ENCODE measurements at regions not wholly inside any gene's neighbourhood (a gene's known extent, or its start where the extent isn't known, plus 50 kb on each side); places are given as distances from the start of the nearest gene placed in this dataset.

DNA sequence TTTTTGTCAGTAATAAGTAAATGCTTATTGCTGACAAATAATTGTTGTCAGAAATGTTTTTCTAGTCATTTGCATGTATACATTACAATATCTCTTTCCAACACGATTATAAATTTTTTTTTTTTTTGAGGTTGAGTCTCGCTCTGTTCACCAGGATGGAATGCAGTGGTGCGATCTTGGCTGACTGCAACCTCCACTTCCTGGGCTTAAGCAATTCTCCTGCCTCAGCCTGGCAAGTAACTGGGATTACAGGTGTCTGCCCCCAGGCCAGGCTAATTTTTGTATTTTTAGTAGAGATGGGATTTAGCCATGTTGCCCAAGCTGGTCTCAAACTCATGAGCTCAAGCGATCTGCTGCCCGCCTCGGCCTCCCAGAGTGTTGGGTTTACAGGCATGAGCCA is 72.0 kb upstream of the ATF3 start:
- TF ChIP-seq POLR2AphosphoS2 (conservative IDR thresholded peaks at IDR 0.05; ENCODE audit: low read length) (no peak), CHD4 (IDR thresholded peaks at IDR 0.05; ENCODE audit: borderline replicate concordance) (no peak), EP300 (IDR thresholded peaks at IDR 0.05) (no peak)
- TF ChIP-seq, protein P1, sequence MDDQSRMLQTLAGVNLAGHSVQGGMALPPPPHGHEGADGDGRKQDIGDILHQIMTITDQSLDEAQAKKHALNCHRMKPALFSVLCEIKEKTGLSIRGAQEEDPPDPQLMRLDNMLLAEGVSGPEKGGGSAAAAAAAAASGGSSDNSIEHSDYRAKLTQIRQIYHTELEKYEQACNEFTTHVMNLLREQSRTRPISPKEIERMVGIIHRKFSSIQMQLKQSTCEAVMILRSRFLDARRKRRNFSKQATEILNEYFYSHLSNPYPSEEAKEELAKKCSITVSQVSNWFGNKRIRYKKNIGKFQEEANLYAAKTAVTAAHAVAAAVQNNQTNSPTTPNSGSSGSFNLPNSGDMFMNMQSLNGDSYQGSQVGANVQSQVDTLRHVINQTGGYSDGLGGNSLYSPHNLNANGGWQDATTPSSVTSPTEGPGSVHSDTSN (IDR thresholded peaks at IDR 0.05) = no peak
- TF ChIP-seq, protein P2, sequence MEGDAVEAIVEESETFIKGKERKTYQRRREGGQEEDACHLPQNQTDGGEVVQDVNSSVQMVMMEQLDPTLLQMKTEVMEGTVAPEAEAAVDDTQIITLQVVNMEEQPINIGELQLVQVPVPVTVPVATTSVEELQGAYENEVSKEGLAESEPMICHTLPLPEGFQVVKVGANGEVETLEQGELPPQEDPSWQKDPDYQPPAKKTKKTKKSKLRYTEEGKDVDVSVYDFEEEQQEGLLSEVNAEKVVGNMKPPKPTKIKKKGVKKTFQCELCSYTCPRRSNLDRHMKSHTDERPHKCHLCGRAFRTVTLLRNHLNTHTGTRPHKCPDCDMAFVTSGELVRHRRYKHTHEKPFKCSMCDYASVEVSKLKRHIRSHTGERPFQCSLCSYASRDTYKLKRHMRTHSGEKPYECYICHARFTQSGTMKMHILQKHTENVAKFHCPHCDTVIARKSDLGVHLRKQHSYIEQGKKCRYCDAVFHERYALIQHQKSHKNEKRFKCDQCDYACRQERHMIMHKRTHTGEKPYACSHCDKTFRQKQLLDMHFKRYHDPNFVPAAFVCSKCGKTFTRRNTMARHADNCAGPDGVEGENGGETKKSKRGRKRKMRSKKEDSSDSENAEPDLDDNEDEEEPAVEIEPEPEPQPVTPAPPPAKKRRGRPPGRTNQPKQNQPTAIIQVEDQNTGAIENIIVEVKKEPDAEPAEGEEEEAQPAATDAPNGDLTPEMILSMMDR (IDR thresholded peaks at IDR 0.05) = no peak

Data from A549 (cell line).